Body of pancreas (tissue), 4 donors: ENCODE measurements at regions not wholly inside any gene's neighbourhood (a gene's known extent, or its start where the extent isn't known, plus 50 kb on each side); places are given as distances from the start of the nearest gene placed in this dataset.
"Not testable (repeated sequence)": the region's sequence is repeated elsewhere in the genome, so short reads cannot be mapped to it uniquely, and the experiment has no call there.

Source experiments
- ATAC-seq: fragments of 150-250 bp; one replicate; pipeline ENCODE4 v1.9.1; 2016
- DNase-seq, 4 donors: peaks; one replicate each; pipeline ENCODE4 v3.0.0-alpha.2; 2019
- H3K27ac ChIP-seq, 4 donors: fragments of 200-600 bp; sonication (generic); 1 replicate in 3 of 4; 2 replicates in 1 of 4; pipeline versions ENCODE4 v1.5.1 to v1.6.1; 2016 to 2019; ENCODE audit warnings: mild to moderate bottlenecking in 1 of 4, mixed read lengths in 1 of 4, moderate library complexity in 1 of 4
- H3K27me3 ChIP-seq, 2 donors: fragments of 200-600 bp; sonication (generic); one replicate each; pipeline ENCODE4 v1.6.0; 2016; ENCODE audit warnings: mild to moderate bottlenecking in 1 of 2
- H3K36me3 ChIP-seq, 2 donors: fragments of 200-600 bp; sonication (generic); replicated peaks in 1 of 2; 2 replicates each; pipeline ENCODE4 v1.5.1; 2016; ENCODE audit warnings: low read depth in 2 of 2; ENCODE audit not compliant: insufficient read depth in 1 of 2
- H3K4me1 ChIP-seq: fragments of 200-600 bp; sonication (generic); one replicate; pipeline ENCODE4 v1.6.0; 2016
- H3K4me3 ChIP-seq, 2 donors: fragments of 200-600 bp; sonication (generic); 1 replicate in 1 of 2; 2 replicates in 1 of 2; pipeline ENCODE4 v1.5.1; 2016 to 2019
- H3K9me3 ChIP-seq, 3 donors: fragments of 200-600 bp; sonication (generic); 1 replicate in 2 of 3; 2 replicates in 1 of 3; pipeline ENCODE4 v1.5.1; 2016
- CTCF ChIP-seq, 7 experiments: fragments of 450-650 bp in 4 of 7; fragments of 200-600 bp in 3 of 7; sonication (generic) in 3 of 7; IDR thresholded peaks; one replicate each; pipeline ENCODE4 v1.5.1; 2016 to 2019; ENCODE audit warnings: antibody characterized with exemption in 7 of 7
- POLR2A ChIP-seq, 3 donors: fragments of 450-650 bp; IDR thresholded peaks; one replicate each; pipeline ENCODE4 v1.6.1; 2016; ENCODE audit warnings: antibody characterized with exemption in 3 of 3, mild to moderate bottlenecking in 2 of 3
- WGBS, 2 donors: methylation state at CpG; one replicate each; pipeline ENCODE4 v1.1.5; 2017; 5-methylcytosine and 5-hydroxymethylcytosine counted together
- intact Hi-C: fragments of 100-400 bp; cut with DNase I; formaldehyde crosslinking; loops from one replicate; pipeline ENCODE4 v1.15.1; 2023

GRCh38 chr13:90839061-90839460 is 508.4 kb upstream of the MIR17HG start:
- TF ChIP-seq CTCF (IDR thresholded peaks at IDR 0.05) (no peak), POLR2A (IDR thresholded peaks at IDR 0.05) (no peak)
- Histone ChIP-seq H3K27ac (no peak overlapping the region), H3K36me3 (no peaks in the 10 kb centered on the region), H3K9me3 (no peaks in the 10 kb centered on the region), H3K4me1 (no peaks in the 10 kb centered on the region), H3K27me3 (no peaks in the 10 kb centered on the region), H3K4me3 (no peak overlapping the region)
- ATAC-seq (no peak), DNase-seq (no peak)
- intact Hi-C loops = no loop called here

GRCh38 chr13:90846936-90847335 is 500.6 kb upstream of the MIR17HG start:
- no peaks in the 10 kb centered on the region for H3K4me1 ChIP-seq
- 90 to 100% methylated on average over 1 of the region's 1 CpG for WGBS, 2 donors
- no peak for TF ChIP-seq CTCF (IDR thresholded peaks at IDR 0.05)
- no peak for TF ChIP-seq POLR2A (IDR thresholded peaks at IDR 0.05)
- no peak overlapping the region for H3K27ac ChIP-seq
- no peak overlapping the region for H3K4me3 ChIP-seq
- ATAC-seq = no peak
- no peaks in the 10 kb centered on the region for H3K27me3 ChIP-seq
- no peaks in the 10 kb centered on the region for H3K36me3 ChIP-seq
- DNase-seq = no peak
- intact Hi-C loops = no loop called here
- H3K9me3 ChIP-seq = no peaks in the 10 kb centered on the region

- H3K36me3 ChIP-seq, ATAC-seq, H3K4me3 ChIP-seq, H3K9me3 ChIP-seq, DNase-seq, H3K4me1 ChIP-seq, H3K27ac ChIP-seq, H3K27me3 ChIP-seq, intact Hi-C loops: not testable (repeated sequence)
- WGBS, 2 donors = 80 to 86% methylated on average over 10 of the region's 10 CpGs
Observed at GRCh38 chr13:90853666-90854065, 493.8 kb upstream of the MIR17HG start.

- no peak for TF ChIP-seq CTCF (IDR thresholded peaks at IDR 0.05)
- no peak for TF ChIP-seq POLR2A (IDR thresholded peaks at IDR 0.05)
- Histone ChIP-seq H3K4me3 (no peak overlapping the region), H3K9me3 (no peaks in the 10 kb centered on the region), H3K36me3 (no peaks in the 10 kb centered on the region), H3K27ac (no peak overlapping the region), H3K4me1 (no peaks in the 10 kb centered on the region), H3K27me3 (no peaks in the 10 kb centered on the region)
- ATAC-seq (no peak), DNase-seq (no peak)
- intact Hi-C loops = no loop called here
- 30 to 73% methylated on average over 1 of the region's 1 CpG for WGBS, 2 donors
Observed at GRCh38 chr13:90857921-90858320, 489.6 kb upstream of the MIR17HG start.

- Histone ChIP-seq H3K36me3 (no peaks in the 10 kb centered on the region), H3K4me3 (no peak overlapping the region), H3K9me3 (no peaks in the 10 kb centered on the region), H3K4me1 (no peaks in the 10 kb centered on the region), H3K27me3 (no peaks in the 10 kb centered on the region), H3K27ac (no peak overlapping the region)
- DNase-seq = no peak
- no peak for ATAC-seq
- WGBS, 2 donors = 73 to 75% methylated on average over 2 of the region's 2 CpGs
- intact Hi-C loops = no loop called here
- no peak for TF ChIP-seq POLR2A (IDR thresholded peaks at IDR 0.05)
- TF ChIP-seq CTCF (IDR thresholded peaks at IDR 0.05) = no peak
Observed at GRCh38 chr13:90866006-90866405, 481.5 kb upstream of the MIR17HG start.
